NCI-H2227 (cell line): ENCODE measurements at regions not wholly inside any gene's neighbourhood (a gene's known extent, or its start where the extent isn't known, plus 50 kb on each side); places are given as distances from the start of the nearest gene placed in this dataset.
"Not testable (repeated sequence)": the region's sequence is repeated elsewhere in the genome, so short reads cannot be mapped to it uniquely, and the experiment has no call there.

ENCODE experiments used
- DNase-seq: peaks from one replicate; lab custom pipeline; 2025; ENCODE audit not compliant: unreplicated experiment; lab: John Stamatoyannopoulos, UW

- DNase-seq = no peak
These were observed 272.6 kb upstream of the NPSR1 start for GRCh38 chr7:34385384-34385783.

DNA sequence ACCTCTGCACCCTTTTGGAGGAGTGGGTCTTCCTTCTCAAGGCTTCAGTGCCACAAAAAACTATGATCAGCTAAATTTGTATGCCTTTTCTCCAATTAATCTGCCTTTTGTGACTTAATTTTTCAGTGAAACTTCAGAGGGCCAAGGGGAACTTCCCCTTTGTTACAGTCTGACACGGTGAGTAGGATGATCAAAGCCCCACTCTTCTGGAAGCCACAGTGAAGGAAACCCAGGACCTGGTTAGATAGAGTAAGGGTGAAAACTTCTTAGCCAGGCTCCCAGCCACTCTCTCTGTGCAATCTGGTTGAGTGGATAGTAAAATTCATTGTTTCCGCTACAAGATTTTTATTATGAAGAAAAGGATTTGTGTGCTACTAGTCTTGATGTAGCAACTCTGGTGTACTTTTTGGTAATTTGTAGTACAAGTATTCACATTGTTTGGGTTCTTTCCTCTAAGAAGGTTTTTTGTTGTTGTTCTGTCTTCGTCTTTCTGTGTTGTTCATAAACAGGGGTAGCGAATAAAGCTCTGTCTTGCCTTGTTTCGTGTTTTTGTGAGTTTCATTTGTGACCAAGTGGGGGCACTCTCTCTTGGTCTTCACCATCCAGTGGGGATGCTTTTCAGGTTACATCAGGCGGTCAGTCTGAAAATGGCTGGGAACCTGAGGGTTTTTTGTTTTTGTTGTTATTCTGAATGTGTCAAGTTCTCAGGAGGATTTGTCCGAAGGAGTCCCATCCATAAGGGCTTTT lies 268.5 kb upstream of the NPSR1 start:
- DNase-seq = no peak

DNA sequence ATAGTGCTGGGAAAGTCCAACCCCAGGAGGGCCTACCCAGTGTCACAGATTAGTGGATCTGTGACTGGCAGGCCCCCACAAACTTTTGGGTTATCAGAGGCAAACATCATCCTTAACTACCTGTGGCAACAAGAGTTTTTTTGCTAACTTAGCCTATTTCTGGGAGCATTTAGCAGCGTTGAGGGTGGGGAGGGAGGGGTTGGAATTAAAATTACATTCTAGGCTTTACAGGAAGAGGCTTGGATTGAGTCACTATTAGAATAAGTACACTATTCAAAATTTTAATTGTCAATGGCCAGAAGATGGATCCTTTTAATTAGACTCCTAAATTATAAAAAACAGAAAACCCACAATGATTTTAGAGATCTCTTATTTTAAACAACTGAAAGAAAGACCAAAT lies 267.9 kb upstream of the NPSR1 start:
- DNase-seq = no peak

DNA sequence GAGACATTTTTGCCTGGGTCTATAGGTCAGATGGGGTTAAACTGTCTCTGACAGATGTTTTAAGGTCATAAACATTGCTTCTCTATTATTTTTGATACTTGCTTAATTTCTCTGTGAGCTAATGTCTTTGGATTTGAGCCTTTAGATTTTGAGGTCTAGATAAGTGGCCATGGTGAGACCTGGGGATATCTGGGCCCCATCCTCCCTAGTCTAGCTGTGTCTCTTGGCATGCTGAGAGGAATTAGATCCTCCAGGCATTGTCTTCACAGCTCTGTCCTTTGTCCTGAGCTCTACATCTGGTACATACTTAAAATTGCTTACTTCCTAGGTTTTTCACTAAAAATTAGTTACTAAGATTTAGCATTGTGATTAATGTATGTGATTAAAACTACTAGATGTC lies 265.0 kb upstream of the NPSR1 start:
- DNase-seq = no peak

DNA sequence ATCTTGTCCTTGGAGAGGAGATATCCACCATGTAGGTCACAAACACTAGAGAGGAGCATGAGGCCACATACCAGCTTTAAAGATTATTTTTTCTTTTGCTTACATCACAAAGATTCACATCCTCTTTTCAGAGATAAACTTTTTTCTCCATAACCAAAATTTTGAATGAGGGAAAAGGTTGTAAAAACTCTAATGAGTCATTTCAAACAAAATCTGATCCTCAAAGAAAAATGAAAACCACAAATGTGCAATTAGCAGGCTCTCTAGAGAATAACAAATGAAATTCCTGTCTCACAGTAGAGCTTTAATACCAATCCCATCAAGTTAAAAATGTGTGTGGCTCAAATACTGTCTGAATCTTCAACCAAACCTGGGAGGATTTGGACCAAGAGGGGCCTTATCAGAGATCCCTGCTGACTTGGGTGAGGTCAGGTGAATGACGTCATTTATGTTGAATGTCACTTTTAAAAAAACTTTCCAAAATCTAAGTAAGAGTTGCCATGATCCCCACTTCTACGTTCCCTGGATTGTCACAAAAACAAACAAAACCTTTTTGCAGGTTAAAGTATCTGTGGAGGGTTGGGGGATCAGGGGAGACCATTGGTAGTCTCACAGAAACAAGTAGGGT lies 261.5 kb upstream of the NPSR1 start:
- no peak for DNase-seq

DNA sequence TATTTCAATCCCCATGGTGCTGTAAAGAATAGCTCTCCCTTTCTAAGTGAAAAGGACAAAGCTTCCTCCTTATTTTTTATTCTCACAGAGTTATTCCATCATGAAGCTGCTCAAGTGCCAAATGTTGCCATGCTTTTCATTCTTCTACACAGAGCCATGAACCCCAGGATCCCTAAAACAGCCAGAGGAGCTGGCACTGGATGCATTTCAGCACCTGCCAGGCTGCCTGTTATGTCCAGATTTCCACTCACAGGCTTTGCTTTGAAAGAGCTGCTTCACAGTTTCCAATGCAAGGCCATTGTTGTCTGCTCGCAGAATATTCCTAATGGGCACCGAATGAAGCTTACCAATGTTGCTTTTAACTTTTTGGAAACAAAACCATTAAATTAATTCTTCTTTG lies 256.2 kb upstream of the NPSR1 start:
- no peak for DNase-seq

DNA sequence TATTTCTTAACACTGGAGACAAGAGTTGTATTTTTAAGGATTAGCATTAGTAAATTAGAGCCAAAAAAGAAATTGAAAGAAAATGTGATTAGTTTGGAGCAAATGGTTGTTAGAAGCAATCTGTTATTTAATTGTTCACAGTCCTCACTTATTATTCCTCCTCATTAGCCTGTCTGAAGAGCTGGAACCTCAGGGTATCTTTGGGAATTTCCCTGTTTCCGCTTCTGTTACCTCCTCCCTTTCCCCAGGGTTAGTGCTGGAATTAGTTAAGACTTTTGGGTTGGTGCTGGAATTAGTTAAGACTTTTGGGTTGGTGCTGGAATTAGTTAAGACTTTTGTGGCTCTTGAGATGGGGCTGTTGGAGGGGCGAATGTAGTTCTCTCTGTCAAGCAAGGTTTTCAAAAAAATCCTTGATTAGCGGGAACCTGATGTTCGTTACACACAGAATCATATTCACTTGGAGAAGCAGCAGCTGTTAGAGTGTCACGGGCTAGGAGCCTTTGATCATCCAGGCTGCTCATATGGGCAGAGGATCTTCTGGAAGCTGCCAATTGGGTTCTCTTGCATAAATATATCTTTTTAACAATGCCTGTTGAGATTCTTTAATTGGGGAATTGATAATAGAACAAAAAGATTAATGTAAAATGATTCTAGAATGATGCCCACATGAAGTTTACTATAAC lies 251.0 kb upstream of the NPSR1 start:
- no peak for DNase-seq

- DNase-seq = no peak
These were observed 250.4 kb upstream of the NPSR1 start for GRCh38 chr7:34407586-34407985.

DNA sequence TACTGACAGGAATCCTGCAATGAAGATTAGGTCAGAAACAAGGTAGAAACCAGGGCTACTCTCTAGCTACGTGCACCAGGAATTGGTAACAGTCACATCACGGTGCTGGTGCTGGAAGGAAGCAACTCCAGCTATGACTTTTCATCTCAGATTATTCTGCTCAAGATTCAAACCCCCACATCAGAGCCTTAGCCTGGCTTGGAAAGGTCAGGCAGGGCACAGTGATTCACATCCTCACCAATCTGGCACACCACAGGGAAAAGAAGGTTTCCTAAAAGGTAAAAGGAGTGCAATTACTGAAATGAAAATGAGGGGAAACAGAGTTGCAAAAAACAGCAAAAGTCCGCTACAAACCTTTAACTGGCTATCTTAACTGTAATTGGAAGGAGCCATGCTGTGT lies 240.2 kb upstream of the NPSR1 start:
- DNase-seq = no peak

DNA sequence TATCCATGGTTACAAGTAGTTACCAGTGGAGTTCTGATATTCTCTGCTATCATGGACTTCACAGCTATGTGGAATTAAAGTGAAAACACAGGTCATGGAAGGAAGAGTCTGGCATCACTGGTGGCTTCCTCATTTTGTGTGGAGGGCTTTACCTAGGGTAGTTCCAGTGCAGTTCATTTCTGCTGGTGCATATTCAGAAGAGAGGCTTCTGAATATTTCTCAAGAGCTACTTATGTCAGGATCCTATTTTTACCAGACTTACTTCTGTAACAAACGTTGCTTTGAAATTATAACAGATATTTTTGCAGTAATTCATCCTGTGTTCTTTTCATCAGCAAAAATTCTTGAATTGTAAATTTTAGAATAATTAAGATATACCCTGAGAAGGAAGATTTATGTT lies 236.5 kb upstream of the NPSR1 start:
- DNase-seq = no peak

GRCh38 chr7:34425194-34425593 lies 232.8 kb upstream of the NPSR1 start:
- no peak for DNase-seq

- DNase-seq = no peak
These were observed 232.2 kb upstream of the NPSR1 start for GRCh38 chr7:34425631-34426384.

DNA sequence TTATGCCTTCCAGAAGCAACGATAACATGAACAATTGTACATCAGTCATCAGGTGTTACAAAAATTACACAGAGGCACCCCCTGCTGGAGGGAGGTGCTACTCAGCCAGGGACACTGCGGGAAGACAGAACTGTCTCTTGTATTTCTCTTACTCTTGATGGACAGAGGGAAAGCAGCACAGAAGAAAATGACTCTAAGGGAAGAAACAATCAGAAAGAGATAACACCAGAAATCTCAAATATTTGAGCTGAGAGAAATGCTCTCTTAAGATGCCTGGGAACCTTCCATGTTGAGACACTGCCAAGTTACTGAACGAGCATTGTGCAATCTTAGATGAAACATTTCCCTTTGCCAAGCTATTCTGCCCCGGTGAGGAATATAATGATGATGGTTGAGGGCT lies 227.6 kb upstream of the NPSR1 start:
- DNase-seq = no peak

GRCh38 chr7:34438436-34438835 lies 219.6 kb upstream of the NPSR1 start:
- no peak for DNase-seq

DNA sequence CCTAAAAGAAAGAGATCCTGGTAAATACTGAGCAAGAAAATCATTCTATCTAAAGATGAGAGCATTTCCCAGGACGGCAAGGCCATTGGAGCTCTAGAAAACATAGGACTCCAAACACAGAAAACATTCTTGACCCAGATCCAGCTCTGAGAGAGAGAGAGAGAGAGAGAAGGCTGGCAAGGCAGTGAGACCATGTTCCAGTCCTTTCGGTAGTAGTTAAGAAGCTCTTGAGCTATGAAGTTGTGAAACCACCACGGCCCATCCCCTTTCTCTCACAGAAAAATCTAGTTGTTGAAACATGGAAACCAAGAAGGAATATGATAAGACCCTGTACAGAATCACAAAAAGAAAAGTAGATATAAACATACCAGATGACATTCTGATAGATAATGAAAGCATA lies 212.4 kb upstream of the NPSR1 start:
- no peak for DNase-seq

DNA sequence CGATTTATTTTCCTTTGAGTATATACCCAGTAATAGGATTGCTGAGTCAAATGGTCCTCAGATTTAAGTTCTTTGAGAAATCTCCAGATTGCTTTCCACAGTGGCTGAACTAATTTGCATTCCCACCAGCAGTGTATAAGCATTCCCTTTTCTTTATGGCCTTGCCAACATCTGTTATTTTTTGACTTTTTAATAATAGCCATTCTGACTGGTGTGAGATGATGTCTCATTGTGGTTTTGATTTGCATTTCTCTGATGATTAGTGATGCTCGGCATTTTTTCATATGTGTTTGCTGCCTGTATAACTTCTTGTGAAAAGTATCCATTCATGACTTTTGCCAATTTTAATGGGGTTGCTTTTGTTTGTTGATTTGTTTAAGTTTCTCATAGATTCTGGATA lies 209.5 kb upstream of the NPSR1 start:
- not testable (repeated sequence) for DNase-seq

DNA sequence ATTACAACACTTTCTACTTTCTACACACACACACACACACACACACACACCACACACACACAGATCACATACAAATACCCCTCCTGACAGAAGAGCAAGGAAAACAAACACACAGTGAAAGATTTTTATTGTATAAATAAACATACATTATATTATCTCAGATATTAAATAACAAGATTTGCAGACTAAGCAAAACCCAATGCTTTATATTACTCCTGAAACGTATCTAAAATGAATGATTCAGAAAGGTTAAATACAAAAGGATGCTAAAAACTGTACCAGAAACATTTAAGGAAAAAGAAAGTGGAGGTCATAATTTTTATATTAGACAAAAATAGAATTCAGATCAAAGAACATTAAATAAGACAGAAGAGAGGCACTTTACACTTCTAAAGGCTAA lies 208.3 kb upstream of the NPSR1 start:
- no peak for DNase-seq

DNA sequence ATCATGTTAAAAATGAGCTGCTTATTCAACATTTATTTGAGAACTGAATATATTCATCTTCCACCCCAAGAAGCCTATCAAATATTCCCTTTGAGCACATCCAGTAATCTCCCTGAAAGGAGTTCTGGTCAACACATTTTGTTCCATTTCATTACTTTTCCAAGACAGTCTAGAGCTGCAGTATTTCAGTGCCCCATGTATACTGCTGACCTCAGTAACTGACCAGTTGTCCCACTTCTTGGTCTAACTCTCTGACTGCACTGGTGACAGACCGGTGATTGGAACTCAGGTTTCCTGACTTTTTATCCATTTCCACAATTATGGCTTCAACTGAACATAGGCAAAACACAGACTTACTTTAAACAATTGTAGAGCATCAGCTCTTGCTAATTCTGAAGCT lies 206.8 kb upstream of the NPSR1 start:
- DNase-seq = no peak

DNA sequence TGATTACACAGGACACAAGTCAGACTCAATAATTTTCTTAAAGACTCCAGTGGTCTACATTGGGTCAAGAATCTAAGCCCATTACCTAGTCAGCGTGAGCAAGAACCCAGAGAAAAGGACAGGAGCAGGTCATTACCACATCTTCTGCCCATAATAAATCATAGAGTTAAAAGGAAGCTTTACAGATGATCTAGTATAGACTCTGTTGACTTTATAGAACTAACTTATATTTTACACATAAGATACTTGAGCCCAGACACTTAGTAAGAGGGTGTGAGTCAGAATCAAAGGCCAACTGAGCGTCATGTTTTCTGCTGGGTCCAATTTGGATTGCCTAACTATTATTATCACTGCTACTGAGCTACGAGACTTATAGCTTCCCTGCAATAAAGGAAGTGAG lies 206.1 kb upstream of the NPSR1 start:
- no peak for DNase-seq

GRCh38 chr7:34452363-34452762 lies 205.7 kb upstream of the NPSR1 start:
- no peak for DNase-seq

DNA sequence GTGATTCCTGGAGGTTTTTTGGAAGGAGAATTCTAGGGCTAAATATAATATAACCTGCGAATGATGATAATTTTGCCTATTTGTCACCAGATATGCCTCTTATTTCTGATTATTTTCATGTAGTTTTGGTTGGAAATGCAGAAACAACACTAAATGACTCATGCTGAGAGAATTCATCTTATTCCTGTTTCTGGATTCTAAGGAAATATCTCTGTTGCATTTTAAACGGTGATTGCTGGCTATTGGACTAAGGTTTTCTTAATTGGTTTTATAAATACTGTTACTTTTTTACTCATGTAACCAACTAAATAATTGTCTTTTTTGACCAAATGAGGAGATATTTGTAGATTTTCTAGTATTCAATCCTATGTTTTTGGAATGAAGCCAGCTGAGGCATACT lies 204.9 kb upstream of the NPSR1 start:
- no peak for DNase-seq

DNA sequence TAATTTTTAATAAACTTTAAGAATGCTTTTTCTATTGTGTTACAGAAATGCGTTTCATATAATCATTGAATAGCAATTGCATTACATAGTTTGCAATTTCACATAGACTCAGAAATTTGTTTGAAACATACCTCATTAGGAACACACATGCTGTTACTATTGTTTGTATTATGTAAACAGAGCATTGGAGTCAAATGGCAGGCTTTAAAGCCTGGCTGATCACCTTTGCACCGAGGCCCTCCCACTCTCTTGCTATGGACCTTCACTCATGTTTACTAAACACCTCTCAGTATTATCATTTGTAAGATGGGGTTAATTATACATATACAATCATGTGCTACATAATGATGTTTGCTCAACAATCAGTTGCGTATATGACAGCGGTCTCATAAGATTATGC lies 203.6 kb upstream of the NPSR1 start:
- DNase-seq = no peak
